HG03565 (cell line): ENCODE measurements at regions not wholly inside any gene's neighbourhood (a gene's known extent, or its start where the extent isn't known, plus 50 kb on each side); places are given as distances from the start of the nearest gene placed in this dataset.

Experiments used
- ATAC-seq: cut with Tn5 transposase; IDR thresholded peaks from one replicate; pipeline ENCODE4 v1.9.1; 2021; ENCODE audit warnings: mild to moderate bottlenecking, moderate library complexity; ENCODE audit not compliant: unreplicated experiment

GRCh38 chr2:129779783-129780182 is 199.7 kb upstream of the RAB6C start:
- no peak for ATAC-seq

DNA sequence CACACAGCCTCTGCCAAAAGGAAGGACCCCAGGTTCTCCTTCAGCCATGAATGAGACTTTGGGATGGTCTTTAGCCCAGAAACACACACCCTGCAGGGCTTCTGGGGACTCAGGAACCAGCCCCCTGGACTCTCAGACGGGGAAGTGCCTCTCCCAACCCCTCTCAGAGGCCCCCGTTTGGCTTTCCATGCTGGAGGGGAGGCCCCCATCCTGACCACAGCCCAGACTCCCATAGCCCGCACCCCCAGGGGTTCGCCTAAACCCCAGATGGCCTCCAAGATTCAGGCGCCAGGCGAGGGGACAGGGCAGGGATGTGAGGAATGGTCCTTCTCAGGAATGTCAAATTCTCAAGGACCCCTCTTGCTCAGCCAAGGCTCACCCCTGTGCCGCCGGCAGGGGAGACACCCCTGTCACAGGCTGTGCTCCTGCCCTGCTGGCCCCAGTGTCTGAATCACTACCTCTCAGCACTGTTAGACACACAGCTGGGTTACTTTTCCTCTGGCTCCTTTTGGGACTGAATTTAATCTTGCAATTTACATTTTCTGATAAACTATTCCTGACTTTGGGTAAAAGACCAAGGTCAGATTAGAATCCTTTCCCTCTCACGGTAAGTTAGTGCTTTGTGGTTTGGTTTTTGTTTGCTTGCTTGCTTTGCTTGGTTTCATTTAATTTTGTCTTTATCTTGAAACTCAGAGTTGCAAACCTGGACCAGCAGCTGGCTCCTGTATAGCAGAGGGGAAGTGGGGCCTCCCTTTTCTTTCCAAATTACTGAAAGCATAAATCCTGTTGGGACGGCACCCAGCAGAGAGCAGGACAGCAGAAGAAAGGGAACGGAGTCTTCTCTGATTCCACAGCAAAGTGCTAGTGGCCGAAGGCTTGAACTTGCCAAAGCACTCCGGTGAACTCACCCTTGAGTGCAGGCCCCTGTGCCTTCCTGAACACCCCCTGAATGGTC is 198.9 kb upstream of the RAB6C start:
- no peak for ATAC-seq

DNA sequence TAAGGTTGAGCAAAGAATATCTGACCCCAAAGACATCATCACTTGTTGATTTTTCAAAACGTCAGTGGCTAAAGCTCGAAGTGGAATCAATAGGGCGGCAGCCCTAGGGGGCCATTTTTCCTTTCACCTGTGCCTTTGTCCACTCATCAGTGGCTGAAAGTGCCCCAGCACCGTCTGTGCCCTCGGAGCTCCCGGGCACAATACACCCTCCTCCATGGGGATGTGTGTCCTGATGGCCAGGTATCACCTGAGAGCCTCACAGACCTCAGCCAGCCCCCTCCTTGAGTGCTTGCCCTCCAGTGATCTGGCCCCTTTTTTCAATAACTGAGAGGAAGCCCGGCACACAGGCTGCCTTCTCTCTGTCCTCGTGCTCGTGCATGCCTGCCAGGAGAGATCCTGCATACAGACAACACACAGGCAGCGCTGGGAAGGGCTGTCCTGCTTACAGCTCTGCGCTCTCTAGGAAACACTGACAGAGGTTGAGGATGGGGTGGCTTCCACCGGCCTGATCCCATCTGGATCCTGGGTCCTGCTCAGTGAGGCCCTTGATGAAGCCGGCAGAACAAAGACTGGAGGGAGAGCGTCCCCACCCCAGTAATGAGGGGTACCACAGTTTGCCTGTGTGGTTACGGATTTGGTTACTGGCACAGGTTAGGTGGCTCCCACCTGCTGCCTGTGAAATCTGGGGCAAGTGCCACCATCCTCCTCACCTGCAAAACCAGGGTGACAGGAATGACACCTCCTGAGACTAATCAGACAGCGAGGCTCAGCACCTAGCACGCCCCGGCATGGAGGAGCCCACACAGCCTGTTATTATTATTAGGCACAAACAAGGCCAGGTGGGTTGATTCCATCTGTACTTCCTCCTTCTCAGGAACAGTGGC is 197.5 kb upstream of the RAB6C start:
- no peak for ATAC-seq

DNA sequence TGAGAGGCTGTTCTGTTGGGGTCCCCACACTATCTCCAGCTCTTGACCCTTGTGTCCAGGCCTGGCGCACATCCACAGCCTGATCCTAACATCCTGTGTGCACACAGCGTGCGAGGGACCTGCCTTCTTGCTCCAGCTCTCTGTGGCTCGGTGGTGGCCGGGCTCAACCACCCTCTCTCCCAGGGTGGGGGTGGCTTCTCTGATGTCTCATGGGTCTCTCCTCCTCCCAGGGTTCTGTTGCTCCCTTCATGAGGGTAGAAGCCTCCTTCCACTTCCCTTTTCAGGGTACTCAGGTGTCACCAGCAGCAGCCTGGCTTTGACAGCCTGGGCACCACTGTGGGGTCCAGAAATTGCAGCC is 196.9 kb upstream of the RAB6C start:
- no peak for ATAC-seq

DNA sequence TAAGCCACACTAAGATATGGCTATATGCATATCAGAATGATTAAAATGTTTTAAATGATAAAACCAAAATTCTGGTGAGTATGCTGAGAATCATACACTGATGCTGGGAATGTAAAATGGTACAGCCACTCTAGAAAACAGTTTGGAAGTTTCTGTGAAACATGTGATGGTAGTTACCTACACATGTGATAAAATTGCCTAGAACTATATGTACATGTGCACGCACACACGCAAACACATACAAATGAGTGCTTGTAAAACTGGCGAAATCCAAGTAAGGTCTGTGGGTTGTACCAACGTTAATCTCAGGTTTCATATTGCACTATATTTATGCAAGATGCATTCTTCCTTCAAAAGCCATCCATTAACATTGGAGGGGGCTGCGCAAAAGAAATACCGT is 195.0 kb upstream of the RAB6C start:
- no peak for ATAC-seq

- no peak for ATAC-seq
Measured at GRCh38 chr2:129791712-129792111, 187.8 kb upstream of the RAB6C start.

GRCh38 chr2:129793431-129793902 is 186.0 kb upstream of the RAB6C start:
- ATAC-seq, result no peak

- no peak for ATAC-seq
Measured at GRCh38 chr2:129794116-129794515, 185.3 kb upstream of the RAB6C start.

DNA sequence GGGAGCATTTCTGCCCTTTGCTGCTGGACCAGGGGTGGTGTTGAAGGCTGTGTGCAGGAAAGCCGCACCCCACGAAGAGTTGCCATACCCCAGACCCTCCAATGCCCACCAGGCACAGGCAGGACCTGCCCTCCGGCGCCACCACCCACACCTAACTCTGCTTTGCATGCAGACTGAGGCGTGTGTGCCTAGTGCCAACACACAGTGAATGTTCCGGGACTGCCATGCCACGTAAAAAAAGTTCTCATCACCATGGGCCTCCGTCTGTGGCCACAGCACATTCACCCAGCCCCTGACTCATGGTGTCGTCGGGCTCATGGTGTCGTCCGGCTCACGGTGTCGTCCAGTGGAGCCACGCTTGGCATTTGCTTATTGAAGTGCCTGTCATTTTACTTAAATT is 184.9 kb upstream of the RAB6C start:
- no peak for ATAC-seq

GRCh38 chr2:129796225-129796624 is 183.2 kb upstream of the RAB6C start:
- ATAC-seq, result no peak

DNA sequence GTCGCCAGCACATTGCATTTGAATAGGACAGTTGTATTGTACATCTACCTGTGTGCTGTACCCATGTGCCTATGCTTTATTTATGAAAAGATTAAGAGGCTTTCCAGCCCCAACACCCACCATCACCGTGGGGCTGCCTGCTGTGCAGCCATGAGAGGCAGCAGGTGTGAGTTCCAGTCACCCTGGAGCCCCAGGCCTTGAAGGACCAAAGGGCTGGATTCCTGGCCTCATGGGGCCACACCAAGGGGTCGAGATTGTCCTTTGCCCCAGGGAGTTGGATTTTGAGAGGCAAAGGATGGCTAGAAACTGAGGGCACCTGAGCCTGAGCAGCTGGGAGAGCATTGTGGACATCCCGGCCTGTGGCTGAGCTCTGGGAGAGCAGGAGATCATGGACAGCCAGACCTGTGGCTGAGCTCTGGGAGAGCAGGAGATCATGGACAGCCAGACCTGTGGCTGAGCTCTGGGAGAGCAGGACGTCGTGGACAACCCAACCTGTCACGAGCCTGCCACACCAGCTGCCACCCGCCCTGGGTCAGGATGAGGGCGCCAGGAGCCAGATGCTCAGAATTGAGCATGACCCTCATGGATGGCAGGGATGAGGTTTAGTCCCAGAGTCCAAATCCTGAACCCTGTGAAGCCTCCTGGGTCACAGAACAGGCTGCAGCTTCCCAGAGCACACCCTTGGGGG is 182.5 kb upstream of the RAB6C start:
- ATAC-seq, result no peak

GRCh38 chr2:129797489-129798300 is 181.8 kb upstream of the RAB6C start:
- ATAC-seq, result no peak

DNA sequence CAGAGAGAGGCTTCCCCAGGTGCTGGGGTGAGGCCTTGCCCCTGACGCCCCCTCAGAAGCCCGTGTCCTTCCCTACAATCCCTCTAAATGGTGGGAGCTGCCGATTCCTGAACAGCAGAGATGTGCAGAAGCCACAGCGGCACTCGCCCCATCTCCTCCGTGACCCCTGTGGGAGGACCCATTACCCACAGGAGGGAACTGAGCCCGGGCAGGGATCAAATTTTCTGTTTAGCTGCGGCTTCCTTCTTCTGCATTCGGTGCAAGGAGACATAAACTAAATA is 181.2 kb upstream of the RAB6C start:
- ATAC-seq, result no peak

DNA sequence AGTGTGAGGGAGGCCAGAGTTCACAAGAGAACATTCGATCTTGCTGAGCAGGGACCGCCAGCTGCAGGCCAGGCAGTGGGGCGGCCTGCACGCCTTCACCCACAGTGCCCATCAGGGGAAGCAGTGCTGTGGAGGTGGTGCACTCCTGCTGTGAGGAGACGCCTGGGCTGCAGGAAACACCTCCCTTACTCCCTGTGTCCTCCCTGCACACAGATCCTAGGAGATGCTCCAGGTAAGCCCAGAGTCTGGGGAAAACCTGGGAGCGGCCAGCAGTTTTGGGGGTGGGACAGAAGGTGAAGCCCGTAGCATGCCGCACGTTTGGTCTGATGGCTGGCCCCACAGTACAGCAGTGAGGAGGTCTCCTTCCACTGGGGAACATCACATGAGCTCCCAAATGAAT is 180.8 kb upstream of the RAB6C start:
- no peak for ATAC-seq

- ATAC-seq, result no peak
Measured at GRCh38 chr2:129799036-129799958, 180.2 kb upstream of the RAB6C start.

DNA sequence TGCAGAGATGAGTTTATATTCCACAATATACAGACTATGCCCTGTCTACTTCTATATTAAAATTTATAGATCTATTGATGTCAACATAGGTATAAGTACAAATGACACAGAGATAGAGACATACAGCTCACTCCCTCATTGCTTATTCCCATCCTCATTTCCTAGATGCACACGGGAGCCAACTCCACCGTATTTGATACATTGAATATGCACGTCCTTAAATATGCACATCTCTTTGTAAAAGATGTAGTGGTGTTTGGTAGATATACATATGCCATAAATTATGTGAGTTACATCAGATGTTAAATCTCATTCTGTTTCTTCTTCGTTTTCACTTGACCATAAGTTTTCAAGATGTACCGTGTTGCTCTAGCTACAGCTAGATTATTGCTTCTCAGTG is 179.2 kb upstream of the RAB6C start:
- no peak for ATAC-seq

DNA sequence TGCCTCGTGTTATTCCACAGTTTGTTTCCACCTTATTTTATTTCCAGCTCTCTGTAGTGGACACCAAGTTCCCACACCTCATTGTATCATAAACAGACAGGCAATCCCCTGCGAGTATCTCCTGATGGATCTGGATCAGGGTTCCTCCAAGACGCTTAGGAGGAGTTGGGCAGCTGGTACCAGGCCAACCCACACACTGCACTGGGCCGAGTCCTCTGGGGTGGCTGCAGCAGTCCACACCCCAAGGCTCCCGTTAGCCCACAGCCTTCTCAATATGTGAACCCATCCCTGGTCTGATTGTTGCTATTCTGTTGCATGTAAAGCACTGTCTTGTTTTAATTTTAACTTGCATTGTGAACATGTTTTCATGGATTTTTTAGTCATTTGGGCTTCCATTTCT is 178.8 kb upstream of the RAB6C start:
- no peak for ATAC-seq

DNA sequence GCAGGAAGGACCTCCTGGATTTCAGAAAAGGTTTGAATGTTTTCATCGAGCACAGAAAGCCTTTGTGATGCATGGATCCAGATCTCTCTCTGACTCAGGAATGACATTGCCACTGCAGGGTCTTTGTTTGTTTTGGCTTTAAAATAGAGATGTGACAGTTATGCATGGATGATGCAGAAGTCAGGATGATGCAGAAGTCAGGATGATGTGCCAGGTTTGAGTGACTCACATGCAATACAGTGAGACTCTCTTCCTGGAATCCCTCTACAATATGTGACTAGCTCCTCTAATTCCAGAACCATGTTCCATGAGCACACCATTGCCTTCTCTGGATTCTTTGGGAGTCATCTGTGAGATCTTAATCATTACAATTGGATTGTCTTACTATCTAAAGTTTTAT is 177.9 kb upstream of the RAB6C start:
- no peak for ATAC-seq

GRCh38 chr2:129802290-129802689 is 177.2 kb upstream of the RAB6C start:
- no peak for ATAC-seq

DNA sequence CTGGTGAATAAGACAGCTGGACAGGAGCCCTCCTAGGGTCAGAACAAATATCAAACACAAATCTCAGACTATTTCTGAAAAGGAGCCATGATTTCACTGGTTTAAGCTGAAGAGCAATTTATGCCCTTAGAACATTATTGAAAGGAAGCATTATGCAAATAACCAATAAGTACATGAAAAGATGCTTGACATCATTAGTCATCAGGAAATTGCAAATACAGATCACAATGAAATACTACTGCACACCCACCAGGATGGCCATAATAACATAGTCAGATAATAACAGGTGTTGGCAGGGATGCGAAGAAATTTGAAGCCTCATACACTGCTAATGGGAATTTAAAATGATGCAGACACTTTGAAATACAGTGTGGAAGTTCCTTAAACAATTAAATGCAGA is 176.4 kb upstream of the RAB6C start:
- ATAC-seq, result no peak
